ENCODE measurements at regions not wholly inside any gene's neighbourhood (a gene's known extent, or its start where the extent isn't known, plus 50 kb on each side); places are given as distances from the start of the nearest gene placed in this dataset.
A peak's percentile ranks its signal among the peaks of the same experiment; 100 is the strongest.
"Not testable (repeated sequence)": the region's sequence is repeated elsewhere in the genome, so short reads cannot be mapped to it uniquely, and the experiment has no call there.

DNA sequence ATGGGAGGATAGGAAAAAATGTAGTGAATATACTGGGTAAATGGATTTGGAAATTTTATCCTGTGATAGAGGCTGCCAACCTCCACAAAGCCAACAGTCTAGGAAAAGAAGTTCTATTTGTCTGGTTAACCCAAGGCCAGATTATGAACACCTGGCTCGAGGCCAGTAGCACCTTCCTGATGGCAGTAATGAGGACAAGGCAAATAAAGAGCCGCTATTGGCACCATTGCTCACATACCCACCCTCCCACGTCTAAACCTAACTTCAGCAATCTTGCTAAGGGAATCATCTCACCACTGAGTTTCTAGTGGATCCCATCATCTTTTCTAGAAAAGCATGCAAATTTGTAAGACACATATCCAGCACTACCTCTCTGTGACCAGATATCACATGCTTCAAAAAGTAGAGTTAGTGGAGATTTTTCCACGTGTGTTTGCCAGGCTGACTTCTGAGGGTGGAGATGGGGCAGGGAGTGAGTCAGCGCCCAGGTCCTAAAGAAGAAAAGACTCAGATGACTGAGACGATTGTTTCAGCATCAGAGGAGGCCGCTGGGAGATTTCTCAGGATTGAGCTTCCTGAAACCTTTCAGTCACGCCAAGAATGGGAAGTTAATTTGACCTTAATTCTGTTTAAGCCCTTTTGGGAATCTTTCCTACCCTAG is 362.9 kb downstream of the EMP1 start:
- H3K4me3 Mint-ChIP-seq: no peak overlapping the region
- no peak overlapping the region for H3K27ac Mint-ChIP-seq
- intact Hi-C loops (cut with micrococcal nuclease): no loop called here
- no peak for DNase-seq
- H3K9me3 Mint-ChIP-seq: no peaks in the 10 kb centered on the region
- no peaks in the 10 kb centered on the region for H3K36me3 Mint-ChIP-seq (ENCODE audit: low read depth)
- H3K4me1 Mint-ChIP-seq: no peaks in the 10 kb centered on the region
- H3K27me3 Mint-ChIP-seq: peaks cover 1% of the 10 kb centered on the region

- Mint-ChIP-seq H3K4me1 (no peaks in the 10 kb centered on the region), H3K4me3 (no peak overlapping the region), H3K36me3 (ENCODE audit: low read depth) (no peaks in the 10 kb centered on the region), H3K9me3 (no peaks in the 10 kb centered on the region), H3K27ac (no peak overlapping the region), H3K27me3 (peaks cover 5% of the 10 kb centered on the region)
- intact Hi-C loops (cut with micrococcal nuclease): no loop called here
- no peak for DNase-seq
Measured at GRCh38 chr12:13552830-13553229, 356.3 kb downstream of the EMP1 start.

DNA sequence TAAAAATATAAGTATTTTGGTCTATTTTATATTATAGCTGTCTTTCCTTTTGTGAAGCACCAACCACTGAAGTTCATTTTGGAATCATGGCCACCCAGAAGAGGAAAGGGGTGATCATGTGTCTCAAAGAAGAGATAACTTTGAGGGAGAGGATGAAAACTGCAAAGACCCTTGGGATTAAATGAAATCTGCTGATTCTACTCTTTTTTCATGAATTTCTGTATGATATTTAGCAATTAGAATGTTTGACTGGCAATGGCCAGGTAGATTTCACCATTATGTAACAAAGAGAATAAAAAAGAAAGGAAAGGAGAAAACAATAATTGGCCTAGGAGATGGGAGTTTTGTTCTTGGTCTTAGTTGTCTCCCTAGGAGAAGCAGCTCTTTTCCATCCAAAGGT is 350.8 kb downstream of the EMP1 start:
- H3K27me3 Mint-ChIP-seq: peaks cover 5% of the 10 kb centered on the region
- H3K36me3 Mint-ChIP-seq (ENCODE audit: low read depth): no peaks in the 10 kb centered on the region
- H3K4me3 Mint-ChIP-seq: no peak overlapping the region
- DNase-seq: no peak
- intact Hi-C loops (cut with micrococcal nuclease): no loop called here
- no peaks in the 10 kb centered on the region for H3K9me3 Mint-ChIP-seq
- H3K4me1 Mint-ChIP-seq: no peaks in the 10 kb centered on the region
- H3K27ac Mint-ChIP-seq: no peak overlapping the region

DNA sequence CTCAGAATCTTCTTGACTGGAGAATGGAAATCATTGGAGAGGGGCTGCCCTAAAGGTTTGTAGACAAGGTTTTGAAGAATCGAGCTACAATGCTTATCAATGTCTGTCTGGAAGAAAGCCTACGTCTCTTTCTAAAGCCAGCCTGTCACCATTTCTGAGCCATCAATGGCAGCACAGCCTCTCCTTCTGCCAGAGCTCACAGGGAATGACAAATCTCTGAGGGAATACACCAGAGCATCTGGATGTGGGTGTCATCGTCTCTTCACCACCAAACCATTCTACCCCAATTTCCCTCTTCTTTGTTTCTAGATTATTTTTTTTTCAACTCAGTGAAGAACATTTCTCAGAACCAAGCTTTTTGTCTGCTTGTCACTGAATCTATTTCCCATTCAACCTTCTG is 349.7 kb downstream of the EMP1 start:
- no peak overlapping the region for H3K27ac Mint-ChIP-seq
- intact Hi-C loops (cut with micrococcal nuclease): no loop called here
- H3K4me3 Mint-ChIP-seq: no peak overlapping the region
- H3K4me1 Mint-ChIP-seq: no peaks in the 10 kb centered on the region
- H3K9me3 Mint-ChIP-seq: no peaks in the 10 kb centered on the region
- no peak for DNase-seq
- no peaks in the 10 kb centered on the region for H3K36me3 Mint-ChIP-seq (ENCODE audit: low read depth)
- peaks cover 5% of the 10 kb centered on the region for H3K27me3 Mint-ChIP-seq

- intact Hi-C loops (cut with micrococcal nuclease): no loop called here
- Mint-ChIP-seq H3K36me3 (ENCODE audit: low read depth) (no peaks in the 10 kb centered on the region), H3K27me3 (peaks cover 6% of the 10 kb centered on the region), H3K4me1 (no peaks in the 10 kb centered on the region), H3K4me3 (no peak overlapping the region), H3K27ac (no peak overlapping the region), H3K9me3 (no peaks in the 10 kb centered on the region)
- DNase-seq: no peak
Measured at GRCh38 chr12:13539051-13539450, 342.5 kb downstream of the EMP1 start.

DNA sequence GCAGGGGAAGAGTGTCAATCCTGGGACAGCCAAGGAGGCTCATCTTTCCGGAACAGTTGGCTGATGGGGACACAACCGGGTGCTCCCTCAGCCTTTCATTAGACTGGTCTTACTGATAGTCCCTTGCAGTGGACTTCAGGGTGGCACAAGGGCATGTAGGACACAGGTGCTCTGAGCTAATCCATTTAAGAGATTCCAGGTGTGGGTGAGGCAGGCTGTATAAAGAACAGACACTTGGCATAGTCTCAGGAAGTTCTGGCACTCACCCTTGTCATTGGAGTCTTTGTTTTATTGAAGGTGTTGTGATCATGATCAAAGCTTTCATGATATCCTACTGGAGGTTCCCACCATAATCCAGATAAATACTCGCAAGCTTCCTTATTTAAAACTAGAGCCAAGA is 341.6 kb downstream of the EMP1 start:
- Mint-ChIP-seq H3K27ac (no peak overlapping the region), H3K27me3 (peaks cover 6% of the 10 kb centered on the region), H3K4me3 (no peak overlapping the region), H3K36me3 (ENCODE audit: low read depth) (no peaks in the 10 kb centered on the region), H3K9me3 (no peaks in the 10 kb centered on the region), H3K4me1 (no peaks in the 10 kb centered on the region)
- intact Hi-C loops (cut with micrococcal nuclease): no loop called here
- no peak for DNase-seq

GRCh38 chr12:13537623-13538022 is 341.1 kb downstream of the EMP1 start:
- Mint-ChIP-seq H3K27ac (no peak overlapping the region), H3K27me3 (peaks cover 6% of the 10 kb centered on the region), H3K4me3 (no peak overlapping the region), H3K36me3 (ENCODE audit: low read depth) (no peaks in the 10 kb centered on the region), H3K4me1 (no peaks in the 10 kb centered on the region), H3K9me3 (no peaks in the 10 kb centered on the region)
- no peak for DNase-seq
- intact Hi-C loops (cut with micrococcal nuclease): no loop called here

DNA sequence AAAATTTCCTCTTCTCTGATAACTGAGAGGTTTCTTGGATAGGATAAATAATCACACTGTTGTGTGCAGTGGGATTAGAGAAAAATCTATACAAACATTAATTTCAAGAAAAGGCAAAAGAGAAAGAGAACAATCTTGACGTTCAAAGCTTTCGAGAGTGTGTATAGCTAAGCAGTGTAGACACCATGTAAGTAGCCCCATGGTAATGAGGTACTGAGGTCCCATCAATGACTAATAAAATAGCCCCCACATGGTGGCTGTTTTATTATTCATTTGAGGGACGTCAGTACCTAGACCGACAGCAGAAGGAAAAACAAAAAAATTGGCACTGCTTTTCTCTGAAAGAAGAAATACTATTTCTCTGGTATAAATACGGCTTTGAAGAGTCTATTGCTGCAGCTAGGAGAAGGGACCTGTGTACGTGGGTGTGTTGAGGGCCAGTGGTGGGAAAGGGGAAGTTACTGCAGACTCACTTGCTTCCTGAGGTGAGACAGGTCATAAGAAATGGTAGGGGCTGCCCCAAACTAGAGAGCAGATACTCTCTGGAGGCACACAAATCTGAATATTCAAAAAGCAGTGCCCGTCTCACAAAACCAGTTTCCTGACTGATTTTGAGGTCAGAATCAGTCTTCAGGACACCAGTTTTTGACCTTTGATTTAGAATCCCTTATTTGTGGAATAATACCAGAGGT is 339.8 kb downstream of the EMP1 start:
- H3K36me3 Mint-ChIP-seq (ENCODE audit: low read depth): no peaks in the 10 kb centered on the region
- peaks cover 6% of the 10 kb centered on the region for H3K27me3 Mint-ChIP-seq
- no peaks in the 10 kb centered on the region for H3K4me1 Mint-ChIP-seq
- H3K4me3 Mint-ChIP-seq: no peak overlapping the region
- no peaks in the 10 kb centered on the region for H3K9me3 Mint-ChIP-seq
- no peak for DNase-seq
- intact Hi-C loops (cut with micrococcal nuclease): no loop called here
- no peak overlapping the region for H3K27ac Mint-ChIP-seq

DNA sequence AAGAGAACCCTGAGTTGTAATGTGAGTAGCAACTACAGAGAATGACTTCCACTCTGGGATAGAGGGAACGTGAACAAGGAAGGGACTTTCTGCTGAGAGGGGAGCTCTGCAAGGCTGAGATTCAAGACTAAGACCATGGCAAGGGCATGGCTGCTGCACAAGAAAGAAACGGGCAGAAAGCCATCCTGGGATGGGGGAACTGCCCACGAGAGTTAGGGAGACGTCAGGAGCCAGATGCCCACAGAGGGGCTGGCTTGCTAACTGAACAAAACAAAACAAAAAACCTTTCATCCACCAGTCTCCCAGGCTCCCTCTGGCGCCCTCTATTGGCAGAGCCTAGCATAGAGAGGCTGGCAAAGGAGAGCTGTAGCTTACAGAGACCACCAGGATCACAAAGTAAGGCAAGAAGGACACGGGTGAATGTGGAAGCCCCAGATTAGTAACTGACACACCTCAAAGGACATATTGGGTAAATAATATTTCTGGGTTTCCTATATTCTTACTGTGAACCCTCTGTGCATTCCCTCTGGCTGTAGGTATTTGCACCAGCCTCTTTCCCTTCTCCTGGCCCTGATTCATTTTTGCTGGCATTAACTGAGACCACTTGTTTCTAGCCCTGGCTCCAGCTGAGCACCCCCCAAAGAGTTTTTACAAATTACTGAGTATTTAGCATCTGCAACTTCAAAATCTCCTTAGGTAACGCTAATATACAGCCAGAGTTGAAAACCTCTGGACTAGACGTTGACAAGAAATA is 338.3 kb downstream of the EMP1 start:
- Mint-ChIP-seq H3K4me3 (no peak overlapping the region), H3K4me1 (no peaks in the 10 kb centered on the region), H3K27me3 (peaks cover 6% of the 10 kb centered on the region), H3K9me3 (no peaks in the 10 kb centered on the region), H3K27ac (no peak overlapping the region), H3K36me3 (ENCODE audit: low read depth) (no peaks in the 10 kb centered on the region)
- peak; percentile 85 for DNase-seq
- intact Hi-C loops (cut with micrococcal nuclease): loop anchor here (5.0 kb wide), 2 partner anchors 173 to 258 kb away; no protein-coding TSS in a partner anchor

DNA sequence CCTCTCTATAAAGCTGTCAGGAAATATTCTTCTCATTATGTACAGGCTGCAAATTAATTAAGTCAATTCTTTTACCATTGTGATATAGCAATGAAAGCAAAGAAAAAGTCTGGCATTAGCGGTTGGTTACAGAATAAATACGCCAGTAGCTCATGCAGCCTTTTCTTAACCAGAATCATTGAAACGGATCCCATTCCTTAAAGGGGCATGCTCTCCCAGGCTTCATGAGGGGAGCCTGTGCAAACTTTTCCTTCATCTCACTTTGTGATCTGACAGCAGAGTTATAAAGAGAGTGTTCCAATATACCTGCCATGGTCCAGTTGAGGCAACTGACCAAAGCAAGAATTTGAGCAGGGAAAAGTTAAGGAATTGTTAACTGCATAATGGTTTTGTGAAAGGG is 337.7 kb downstream of the EMP1 start:
- no peak overlapping the region for H3K27ac Mint-ChIP-seq
- H3K4me3 Mint-ChIP-seq: no peak overlapping the region
- intact Hi-C loops (cut with micrococcal nuclease): loop anchor here (5.0 kb wide), 2 partner anchors 172 to 257 kb away; no protein-coding TSS in a partner anchor
- no peaks in the 10 kb centered on the region for H3K36me3 Mint-ChIP-seq (ENCODE audit: low read depth)
- H3K27me3 Mint-ChIP-seq: peaks cover 6% of the 10 kb centered on the region
- no peaks in the 10 kb centered on the region for H3K9me3 Mint-ChIP-seq
- no peak for DNase-seq
- H3K4me1 Mint-ChIP-seq: no peaks in the 10 kb centered on the region

GRCh38 chr12:13530966-13531365 is 334.4 kb downstream of the EMP1 start:
- no peak overlapping the region for H3K27ac Mint-ChIP-seq
- H3K36me3 Mint-ChIP-seq (ENCODE audit: low read depth): no peaks in the 10 kb centered on the region
- no peak for DNase-seq
- intact Hi-C loops (cut with micrococcal nuclease): loop anchor here (5.0 kb wide), 2 partner anchors 169 to 254 kb away; no protein-coding TSS in a partner anchor
- H3K9me3 Mint-ChIP-seq: no peaks in the 10 kb centered on the region
- no peaks in the 10 kb centered on the region for H3K4me1 Mint-ChIP-seq
- H3K27me3 Mint-ChIP-seq: peaks cover 2% of the 10 kb centered on the region
- H3K4me3 Mint-ChIP-seq: no peak overlapping the region

DNA sequence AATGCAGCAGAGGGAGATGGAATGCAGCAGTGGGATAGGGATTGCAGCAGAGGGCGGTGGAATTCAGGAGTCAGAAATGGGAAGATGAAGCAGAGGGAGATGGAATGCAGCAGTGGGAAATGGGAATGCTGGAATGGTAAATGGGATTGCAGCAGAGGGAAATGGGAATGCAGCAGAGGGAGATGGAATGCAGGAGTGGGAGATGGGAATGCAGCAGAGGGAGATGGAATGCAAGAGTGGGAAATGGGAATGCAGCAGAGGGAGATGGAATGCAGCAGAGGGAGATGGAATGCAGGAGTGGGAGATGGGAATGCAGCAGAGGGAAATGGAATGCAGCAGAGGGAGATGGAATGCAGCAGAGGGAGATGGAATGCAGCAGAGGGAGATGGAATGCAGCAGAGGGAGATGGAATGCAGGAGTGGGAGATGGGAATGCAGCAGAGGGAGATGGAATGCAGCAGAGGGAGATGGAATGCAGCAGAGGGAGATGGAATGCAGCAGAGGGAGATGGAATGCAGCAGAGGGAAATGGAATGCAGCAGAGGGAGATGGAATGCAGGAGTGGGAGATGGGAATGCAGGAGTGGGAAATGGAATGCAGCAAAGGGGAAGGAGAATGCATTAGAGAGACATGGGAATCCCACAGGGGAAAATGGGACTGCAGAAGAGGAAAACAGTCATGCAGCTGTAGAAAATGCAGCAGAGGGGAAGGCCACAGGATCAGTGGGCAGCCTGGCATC is 329.8 kb downstream of the EMP1 start:
- H3K4me1 Mint-ChIP-seq; intact Hi-C loops (cut with micrococcal nuclease); H3K27ac Mint-ChIP-seq; H3K4me3 Mint-ChIP-seq; H3K36me3 Mint-ChIP-seq (ENCODE audit: low read depth); DNase-seq; H3K9me3 Mint-ChIP-seq; H3K27me3 Mint-ChIP-seq: not testable (repeated sequence)

GRCh38 chr12:13523536-13524307 is 327.2 kb downstream of the EMP1 start:
- peaks cover 2% of the 10 kb centered on the region for H3K27me3 Mint-ChIP-seq
- peaks cover 3% of the 10 kb centered on the region for H3K9me3 Mint-ChIP-seq
- no peak for DNase-seq
- H3K4me3 Mint-ChIP-seq: no peak overlapping the region
- H3K4me1 Mint-ChIP-seq: no peaks in the 10 kb centered on the region
- no peak overlapping the region for H3K27ac Mint-ChIP-seq
- intact Hi-C loops (cut with micrococcal nuclease): no loop called here
- H3K36me3 Mint-ChIP-seq (ENCODE audit: low read depth): no peaks in the 10 kb centered on the region

Measured in activated CD4-positive, alpha-beta T cell treated with anti-CD3 and anti-CD28 coated beads, Interleukin-2, amount 10 ng/mL, durations not matched to agents 24 days and 14 days (primary cell).